ENCODE measurements at regions not wholly inside any gene's neighbourhood (a gene's known extent, or its start where the extent isn't known, plus 50 kb on each side); places are given as distances from the start of the nearest gene placed in this dataset.

GRCh38 chr3:151562891-151563290 is 102.0 kb upstream of the IGSF10 start:
- no peak for TF ChIP-seq CTCF (IDR thresholded peaks at IDR 0.05)
- TF ChIP-seq POLR2A (IDR thresholded peaks at IDR 0.05): no peak
